ENCODE measurements at regions not wholly inside any gene's neighbourhood (a gene's known extent, or its start where the extent isn't known, plus 50 kb on each side); places are given as distances from the start of the nearest gene placed in this dataset.
A peak's percentile ranks its signal among the peaks of the same experiment; 100 is the strongest.

DNA sequence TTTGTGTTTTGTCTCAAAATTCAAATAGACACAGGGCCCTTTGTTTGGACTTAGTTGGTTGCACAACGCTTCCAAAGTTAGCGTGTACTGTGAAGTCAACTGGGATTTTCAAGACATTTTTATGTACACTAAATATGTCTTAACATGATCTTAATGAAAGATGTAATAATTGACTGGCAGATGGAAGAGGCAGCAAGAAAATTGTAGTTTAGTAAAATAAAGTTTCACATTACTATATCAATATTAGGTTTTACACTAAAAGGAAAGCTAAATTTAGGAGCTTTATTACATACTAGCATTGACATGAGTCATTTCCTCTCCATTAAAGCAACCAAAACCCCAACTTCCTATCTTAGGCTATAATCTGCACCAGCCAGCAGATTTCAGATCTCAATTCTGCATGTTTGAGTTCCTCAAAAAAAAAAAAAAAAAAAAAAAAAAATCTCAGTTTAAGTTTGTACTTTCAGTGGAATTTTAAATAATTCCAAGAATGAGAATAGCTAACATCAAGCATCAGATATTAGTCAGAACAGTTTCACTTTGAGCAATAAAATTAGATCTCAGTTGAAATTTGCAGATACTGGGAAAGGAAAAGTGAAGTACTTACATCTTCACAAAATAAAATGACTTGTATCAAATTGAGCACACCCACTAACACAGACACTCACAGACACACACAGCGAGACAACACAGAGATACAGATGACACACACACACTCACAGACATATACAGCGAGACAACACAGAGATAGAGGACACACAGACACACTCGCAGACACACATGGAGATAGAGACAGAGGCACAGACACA is 346.6 kb upstream of the KLF6 start:
- no peak for DNase-seq
- Histone ChIP-seq H3K9me3 (peaks cover 0 to 3% (median 2%) of the 10 kb centered on the region in 8 donors), H3K27me3 (replicated peaks in 1 of 7) (no peaks in the 10 kb centered on the region), H3K4me1 (peaks cover 35 to 76% (median 59%) of the 10 kb centered on the region in 6 donors), H3K36me3 (no peaks in the 10 kb centered on the region), H3K4me3 (peak overlapping the region in 2 of 8 donors; percentile 5 to 46), H3K27ac (peak overlapping the region; percentile 9 to 87 (median 76))
- TF ChIP-seq POLR2AphosphoS5 (IDR thresholded peaks at IDR 0.05) (no peak), POLR2A (IDR thresholded peaks at IDR 0.05) (no peak)
- TF ChIP-seq, protein P1, sequence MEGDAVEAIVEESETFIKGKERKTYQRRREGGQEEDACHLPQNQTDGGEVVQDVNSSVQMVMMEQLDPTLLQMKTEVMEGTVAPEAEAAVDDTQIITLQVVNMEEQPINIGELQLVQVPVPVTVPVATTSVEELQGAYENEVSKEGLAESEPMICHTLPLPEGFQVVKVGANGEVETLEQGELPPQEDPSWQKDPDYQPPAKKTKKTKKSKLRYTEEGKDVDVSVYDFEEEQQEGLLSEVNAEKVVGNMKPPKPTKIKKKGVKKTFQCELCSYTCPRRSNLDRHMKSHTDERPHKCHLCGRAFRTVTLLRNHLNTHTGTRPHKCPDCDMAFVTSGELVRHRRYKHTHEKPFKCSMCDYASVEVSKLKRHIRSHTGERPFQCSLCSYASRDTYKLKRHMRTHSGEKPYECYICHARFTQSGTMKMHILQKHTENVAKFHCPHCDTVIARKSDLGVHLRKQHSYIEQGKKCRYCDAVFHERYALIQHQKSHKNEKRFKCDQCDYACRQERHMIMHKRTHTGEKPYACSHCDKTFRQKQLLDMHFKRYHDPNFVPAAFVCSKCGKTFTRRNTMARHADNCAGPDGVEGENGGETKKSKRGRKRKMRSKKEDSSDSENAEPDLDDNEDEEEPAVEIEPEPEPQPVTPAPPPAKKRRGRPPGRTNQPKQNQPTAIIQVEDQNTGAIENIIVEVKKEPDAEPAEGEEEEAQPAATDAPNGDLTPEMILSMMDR (IDR thresholded peaks at IDR 0.05 in 8 of 11, conservative IDR thresholded peaks at IDR 0.05 in 3 of 11): no peak
- 28 to 41% (median 34%) methylated on average over 5 of the region's 5 CpGs for WGBS, 5 donors
- intact Hi-C loops (cut with DNase I; ENCODE audit: low total_unique reads): no loop called here

DNA sequence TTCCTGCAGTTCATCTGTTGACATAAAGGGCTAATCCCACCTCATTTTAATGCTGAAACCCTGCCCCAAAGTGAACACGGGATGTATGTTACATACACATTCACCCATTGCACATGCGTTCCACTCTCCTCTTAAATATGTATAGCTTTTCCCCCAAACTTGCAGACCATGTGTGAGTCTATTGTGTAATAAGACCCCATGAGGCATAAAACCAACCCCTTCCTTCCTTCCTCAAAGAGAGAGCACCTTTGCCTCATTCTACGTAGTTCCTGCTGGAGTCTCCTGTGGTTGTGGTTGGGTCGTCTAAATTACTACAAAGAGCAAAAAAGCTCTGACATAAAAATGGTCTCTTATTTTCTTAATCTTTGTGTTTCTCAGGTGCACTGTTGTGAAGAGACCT is 345.7 kb upstream of the KLF6 start:
- WGBS, 5 donors: 22 to 51% (median 29%) methylated on average over 4 of the region's 4 CpGs
- H3K27me3 ChIP-seq (replicated peaks in 1 of 7): no peaks in the 10 kb centered on the region
- peaks cover 34 to 68% (median 53%) of the 10 kb centered on the region in 6 donors for H3K4me1 ChIP-seq
- TF ChIP-seq, protein P1 (IDR thresholded peaks at IDR 0.05 in 8 of 11, conservative IDR thresholded peaks at IDR 0.05 in 3 of 11): no peak
- TF ChIP-seq POLR2AphosphoS5 (IDR thresholded peaks at IDR 0.05) (no peak), POLR2A (IDR thresholded peaks at IDR 0.05) (no peak)
- peak overlapping the region in 7 of 8 donors; percentile 68 to 87 (median 79) for H3K27ac ChIP-seq
- no peak for DNase-seq
- intact Hi-C loops (cut with DNase I; ENCODE audit: low total_unique reads): no loop called here
- peaks cover 0 to 13% (median 10%) of the 10 kb centered on the region in 8 donors for H3K9me3 ChIP-seq
- H3K36me3 ChIP-seq: no peaks in the 10 kb centered on the region
- peak overlapping the region in 1 of 8 donors; percentile 46 for H3K4me3 ChIP-seq

DNA sequence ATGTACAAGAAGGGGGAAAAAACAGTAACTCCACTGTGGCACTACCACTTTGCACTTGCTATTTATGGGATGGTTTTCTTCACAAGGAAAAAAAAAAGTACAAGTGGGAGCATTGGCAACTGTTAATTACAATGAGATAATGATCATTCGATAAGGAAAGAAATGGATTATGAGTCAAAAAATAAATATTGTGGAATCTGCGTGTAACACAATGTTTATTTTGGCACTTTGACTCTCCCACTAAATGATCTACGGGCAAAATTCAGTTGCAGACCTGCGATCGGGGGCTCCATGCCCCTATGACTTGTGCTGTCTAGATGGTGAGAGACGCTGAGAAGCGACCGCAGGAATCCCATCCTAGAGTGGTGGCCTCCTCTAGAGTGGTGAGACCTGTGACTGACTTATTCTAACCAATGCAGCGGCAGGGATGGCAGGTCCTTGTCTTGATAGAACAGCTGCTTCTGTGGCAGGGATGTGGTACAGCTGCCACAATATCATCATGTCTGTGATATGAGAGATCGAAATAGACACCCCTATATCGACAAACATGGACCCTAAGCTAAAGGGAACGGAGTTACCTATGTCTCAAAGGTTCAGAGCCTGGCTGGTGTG is 345.0 kb upstream of the KLF6 start:
- no peaks in the 10 kb centered on the region for H3K36me3 ChIP-seq
- TF ChIP-seq POLR2A (IDR thresholded peaks at IDR 0.05) (no peak), POLR2AphosphoS5 (IDR thresholded peaks at IDR 0.05) (no peak)
- TF ChIP-seq, protein P1 (IDR thresholded peaks at IDR 0.05 in 8 of 11, conservative IDR thresholded peaks at IDR 0.05 in 3 of 11): no peak
- H3K27me3 ChIP-seq (replicated peaks in 1 of 7): no peaks in the 10 kb centered on the region
- 88 to 95% (median 93%) methylated on average over 12 of the region's 12 CpGs for WGBS, 5 donors
- H3K9me3 ChIP-seq: peaks cover 0 to 15% (median 11%) of the 10 kb centered on the region in 8 donors
- DNase-seq: no peak
- H3K4me3 ChIP-seq: no peak overlapping the region
- H3K4me1 ChIP-seq: peaks cover 34 to 68% (median 52%) of the 10 kb centered on the region in 6 donors
- H3K27ac ChIP-seq: peak overlapping the region in 5 of 8 donors; percentile 70 to 87 (median 82)
- intact Hi-C loops (cut with DNase I; ENCODE audit: low total_unique reads): no loop called here
